Naive B cell (primary cell): ENCODE measurements at regions not wholly inside any gene's neighbourhood (a gene's known extent, or its start where the extent isn't known, plus 50 kb on each side); places are given as distances from the start of the nearest gene placed in this dataset.

Source experiments
- ATAC-seq, 2 donors: fragments of 150-1000 bp; cut with Tn5 transposase; 2 replicates each; pipeline ENCODE4 v1.10.0; 2021; ENCODE audit warnings: low read depth in 2 of 2, mild to moderate bottlenecking in 2 of 2, moderate library complexity in 2 of 2
- DNase-seq: peaks from one replicate; pipeline ENCODE4 v3.0.0; 2022
- H3K27ac Mint-ChIP-seq, 6 donors: one replicate each; pipeline ENCODE4 v1.8.0; 2020 to 2022; ENCODE audit warnings: mild to moderate bottlenecking in 6 of 6, mixed read lengths in 6 of 6, moderate library complexity in 5 of 6, inconsistent platforms in 2 of 6
- H3K27me3 Mint-ChIP-seq, 3 donors: one replicate each; pipeline ENCODE4 v1.8.0; 2021 to 2022; ENCODE audit warnings: mixed read lengths in 3 of 3, mild to moderate bottlenecking in 1 of 3
- H3K36me3 Mint-ChIP-seq, 2 donors: one replicate each; pipeline ENCODE4 v1.8.0; 2020 to 2022; ENCODE audit warnings: mixed read lengths in 2 of 2, inconsistent platforms in 1 of 2, mild to moderate bottlenecking in 1 of 2
- H3K4me1 Mint-ChIP-seq, 3 donors: one replicate each; pipeline ENCODE4 v1.8.0; 2020 to 2022; ENCODE audit warnings: mixed read lengths in 3 of 3, inconsistent platforms in 1 of 3, mild to moderate bottlenecking in 1 of 3, moderate library complexity in 1 of 3
- H3K4me3 Mint-ChIP-seq, 8 donors: one replicate each; pipeline ENCODE4 v1.8.0; 2020 to 2022; ENCODE audit warnings: mild to moderate bottlenecking in 8 of 8, mixed read lengths in 8 of 8, moderate library complexity in 8 of 8, inconsistent platforms in 2 of 8
- H3K9me3 Mint-ChIP-seq, 7 donors: one replicate each; pipeline ENCODE4 v1.8.0; 2020 to 2022; ENCODE audit warnings: mixed read lengths in 7 of 7, mild to moderate bottlenecking in 5 of 7, inconsistent platforms in 2 of 7, moderate library complexity in 1 of 7

DNA sequence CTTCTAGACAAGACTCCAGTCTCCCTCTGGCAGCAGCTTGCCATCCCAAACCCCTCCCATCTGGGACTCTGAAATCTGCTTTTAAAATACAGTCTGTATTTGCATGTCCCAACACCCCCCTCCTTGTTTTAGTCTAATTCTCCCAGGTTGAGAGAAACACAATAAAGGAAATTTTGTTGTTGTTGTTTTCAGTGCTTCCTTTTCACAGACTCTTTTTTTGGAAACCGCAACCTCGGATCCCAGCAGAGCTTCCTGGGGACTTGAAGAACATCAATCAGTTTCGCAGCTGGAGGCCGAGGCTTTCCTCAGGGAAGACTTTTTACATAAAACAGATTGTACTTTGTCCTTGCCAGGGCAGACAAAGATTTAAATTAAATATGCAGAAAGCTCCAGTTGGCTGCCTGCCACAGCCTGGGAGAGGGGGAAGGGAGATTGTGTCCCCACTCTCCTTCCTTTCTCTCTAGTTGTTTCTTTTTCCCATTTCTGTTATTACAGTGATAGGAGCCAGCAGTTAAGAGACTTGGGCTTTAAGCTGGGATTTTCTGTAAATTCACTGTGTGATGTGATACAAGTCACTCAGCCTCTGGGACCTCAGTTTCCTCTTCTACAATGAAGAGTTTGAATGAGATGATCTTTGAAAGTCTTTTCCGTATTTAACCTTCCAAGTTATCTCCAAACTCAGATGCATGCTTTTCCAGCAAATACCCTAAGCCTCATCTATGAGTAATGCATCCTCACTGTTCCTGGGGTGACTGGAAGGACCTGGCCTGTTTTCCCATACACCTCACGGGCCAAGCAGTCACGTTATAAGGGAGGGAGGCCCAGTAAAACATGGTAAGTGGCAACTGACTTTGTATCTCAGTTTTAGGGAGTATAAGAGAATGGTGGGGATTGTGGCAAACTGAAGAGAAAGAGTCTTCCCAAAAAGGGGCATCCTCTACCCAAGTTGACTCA, 192.3 kb downstream of the REEP3 start:
- Mint-ChIP-seq H3K4me1 (peaks cover 19 to 31% (median 24%) of the 10 kb centered on the region in 3 donors), H3K27me3 (no peaks in the 10 kb centered on the region), H3K9me3 (no peaks in the 10 kb centered on the region), H3K27ac (peak overlapping the region in 2 of 6 donors; percentile 22 to 56), H3K4me3 (no peak overlapping the region), H3K36me3 (no peaks in the 10 kb centered on the region)
- no peak for ATAC-seq
- DNase-seq = no peak

DNA sequence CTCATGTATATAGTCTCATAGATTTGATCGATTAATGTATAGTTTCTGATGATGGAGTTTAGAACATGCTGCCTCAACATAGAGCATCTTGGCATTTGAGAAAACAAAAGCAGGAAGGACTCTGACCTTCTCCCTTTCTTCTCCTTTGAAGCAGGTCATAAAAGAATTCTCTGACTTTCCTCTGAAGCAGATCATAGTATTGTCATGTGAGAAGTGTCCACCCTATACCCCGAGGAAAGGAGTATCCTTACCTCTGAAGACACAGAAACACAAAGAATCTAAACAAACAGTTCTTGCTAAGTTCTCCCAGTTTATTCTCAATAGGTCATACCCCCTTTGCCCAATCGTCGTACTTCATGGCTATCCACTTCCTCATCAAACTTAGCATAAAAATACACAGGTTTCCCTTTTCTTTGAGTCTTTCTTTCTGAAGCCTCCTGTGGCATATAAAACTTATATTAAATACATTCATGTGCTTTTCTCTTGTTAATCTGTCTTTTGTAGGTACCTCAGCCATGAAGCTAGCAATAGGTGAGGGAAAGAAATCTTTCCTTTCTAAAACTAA, 194.9 kb downstream of the REEP3 start:
- Mint-ChIP-seq H3K36me3 (no peaks in the 10 kb centered on the region), H3K27me3 (peaks cover 0 to 3% (median 0%) of the 10 kb centered on the region in 3 donors), H3K27ac (no peak overlapping the region), H3K9me3 (no peaks in the 10 kb centered on the region), H3K4me3 (no peak overlapping the region), H3K4me1 (peaks cover 10 to 20% (median 15%) of the 10 kb centered on the region in 3 donors)
- no peak for ATAC-seq
- no peak for DNase-seq

- DNase-seq = no peak
- Mint-ChIP-seq H3K4me3 (no peak overlapping the region), H3K36me3 (no peaks in the 10 kb centered on the region), H3K9me3 (no peaks in the 10 kb centered on the region), H3K4me1 (peaks cover 4 to 12% (median 6%) of the 10 kb centered on the region in 3 donors), H3K27ac (peak overlapping the region in 1 of 6 donors; percentile 56), H3K27me3 (peaks cover 4 to 7% (median 6%) of the 10 kb centered on the region in 3 donors)
- ATAC-seq = no peak
Measured at GRCh38 chr10:63717027-63717715, 196.0 kb downstream of the REEP3 start.

GRCh38 chr10:63718006-63718405, 196.8 kb downstream of the REEP3 start:
- no peaks in the 10 kb centered on the region for H3K9me3 Mint-ChIP-seq
- no peaks in the 10 kb centered on the region for H3K36me3 Mint-ChIP-seq
- peak overlapping the region in 2 of 6 donors; percentile 40 to 56 for H3K27ac Mint-ChIP-seq
- peaks cover 4 to 7% (median 6%) of the 10 kb centered on the region in 3 donors for H3K4me1 Mint-ChIP-seq
- peaks cover 6 to 9% (median 7%) of the 10 kb centered on the region in 3 donors for H3K27me3 Mint-ChIP-seq
- no peak for ATAC-seq
- no peak for DNase-seq
- peak overlapping the region in 1 of 8 donors; percentile 57 for H3K4me3 Mint-ChIP-seq

GRCh38 chr10:63718421-63718820, 197.2 kb downstream of the REEP3 start:
- Mint-ChIP-seq H3K9me3 (no peaks in the 10 kb centered on the region), H3K36me3 (no peaks in the 10 kb centered on the region), H3K4me3 (no peak overlapping the region), H3K27me3 (peaks cover 8 to 13% (median 9%) of the 10 kb centered on the region in 3 donors), H3K4me1 (peaks cover 3 to 6% (median 4%) of the 10 kb centered on the region in 3 donors), H3K27ac (peak overlapping the region in 1 of 6 donors; percentile 56)
- ATAC-seq (no peak), DNase-seq (no peak)

DNA sequence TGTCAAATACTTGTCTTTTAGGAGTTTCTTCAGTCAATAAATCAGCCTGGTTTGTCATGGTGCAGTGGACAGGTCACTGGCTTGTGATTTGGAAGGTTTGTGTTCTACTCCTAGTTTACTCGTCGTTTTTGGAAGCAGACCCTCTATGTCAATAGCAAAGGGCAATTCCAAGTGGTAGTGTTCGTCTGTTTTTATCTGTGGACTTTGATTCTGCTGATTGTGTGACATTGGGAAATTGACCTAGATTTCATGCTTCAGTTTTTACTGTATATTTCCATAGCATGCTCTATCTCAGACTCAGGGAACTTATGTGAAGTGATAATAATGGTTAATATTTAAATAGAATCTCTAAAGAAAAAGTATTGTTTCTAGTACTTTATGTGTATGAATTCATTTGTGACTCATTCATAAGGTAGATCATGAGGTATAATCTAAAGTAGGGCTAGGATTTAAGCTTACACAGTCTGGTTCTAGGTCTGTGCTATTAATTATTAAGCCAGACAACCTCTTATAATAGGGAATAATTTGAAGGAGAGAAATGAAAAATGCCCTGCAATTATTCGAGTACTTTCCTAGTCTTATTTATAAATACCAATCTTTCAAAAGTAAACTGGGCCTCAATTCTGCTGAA, 198.1 kb downstream of the REEP3 start:
- Mint-ChIP-seq H3K9me3 (no peaks in the 10 kb centered on the region), H3K27me3 (peaks cover 11 to 20% (median 13%) of the 10 kb centered on the region in 3 donors), H3K4me3 (no peak overlapping the region), H3K27ac (peak overlapping the region in 2 of 6 donors; percentile 34 to 49), H3K4me1 (peaks cover 3 to 6% (median 4%) of the 10 kb centered on the region in 3 donors), H3K36me3 (no peaks in the 10 kb centered on the region)
- DNase-seq = no peak
- no peak for ATAC-seq

DNA sequence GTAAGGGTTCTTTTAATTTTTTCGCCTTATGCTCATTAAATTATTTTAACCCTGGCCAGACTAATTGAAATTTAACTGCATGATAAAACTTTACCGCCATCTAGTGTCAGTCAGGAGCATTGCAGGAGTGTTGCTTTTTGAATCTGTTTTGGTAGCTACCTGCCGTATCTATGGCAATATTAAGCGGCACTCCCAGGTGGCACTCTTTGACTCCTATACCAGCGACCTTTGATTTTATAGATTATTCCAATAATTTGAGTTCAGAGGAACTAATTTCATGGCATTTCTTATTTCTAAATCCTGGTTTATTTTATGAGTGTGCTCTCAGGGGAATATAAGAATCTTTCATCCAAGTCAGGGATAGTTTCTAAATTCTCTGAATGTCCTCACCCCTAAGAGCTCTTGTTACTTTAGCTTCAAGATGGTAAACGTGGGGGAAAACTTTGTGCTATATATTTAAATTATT, 198.9 kb downstream of the REEP3 start:
- Mint-ChIP-seq H3K27me3 (peaks cover 13 to 28% (median 14%) of the 10 kb centered on the region in 3 donors), H3K27ac (peak overlapping the region in 2 of 6 donors; percentile 39 to 45), H3K36me3 (no peaks in the 10 kb centered on the region), H3K4me3 (no peak overlapping the region), H3K9me3 (peaks cover 0 to 2% (median 0%) of the 10 kb centered on the region in 7 donors), H3K4me1 (peaks cover 3 to 6% (median 4%) of the 10 kb centered on the region in 3 donors)
- peak; percentile 59 for DNase-seq
- peak; percentile 79 to 90 for ATAC-seq

DNA sequence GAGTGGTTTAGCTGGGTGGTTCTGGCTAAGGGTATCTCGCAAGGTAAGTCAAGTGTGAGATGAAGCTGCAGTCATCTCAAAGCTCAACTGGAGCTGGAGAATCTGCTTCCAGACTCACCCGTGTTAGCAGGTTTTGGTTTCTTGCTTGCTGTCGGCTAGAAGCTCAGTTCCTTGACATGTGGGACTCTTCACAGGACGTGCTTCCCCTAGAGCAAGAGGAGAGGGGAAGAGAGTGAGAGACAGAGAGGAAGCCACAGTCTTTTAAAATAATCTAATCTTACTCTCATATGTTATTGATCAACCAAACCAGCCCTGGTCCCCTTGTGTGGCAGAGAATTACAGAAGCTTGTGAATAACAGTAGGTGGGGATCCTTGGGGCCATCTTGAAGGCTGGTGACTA, 199.5 kb downstream of the REEP3 start:
- Mint-ChIP-seq H3K36me3 (no peaks in the 10 kb centered on the region), H3K4me3 (peak overlapping the region in 1 of 8 donors; percentile 16), H3K27ac (peak overlapping the region in 3 of 6 donors; percentile 5 to 66 (median 39)), H3K4me1 (peaks cover 3 to 6% (median 4%) of the 10 kb centered on the region in 3 donors), H3K27me3 (peaks cover 15 to 34% (median 19%) of the 10 kb centered on the region in 3 donors), H3K9me3 (peaks cover 0 to 5% (median 0%) of the 10 kb centered on the region in 7 donors)
- ATAC-seq = peak in 1 of 2 donors; percentile 20
- no peak for DNase-seq

DNA sequence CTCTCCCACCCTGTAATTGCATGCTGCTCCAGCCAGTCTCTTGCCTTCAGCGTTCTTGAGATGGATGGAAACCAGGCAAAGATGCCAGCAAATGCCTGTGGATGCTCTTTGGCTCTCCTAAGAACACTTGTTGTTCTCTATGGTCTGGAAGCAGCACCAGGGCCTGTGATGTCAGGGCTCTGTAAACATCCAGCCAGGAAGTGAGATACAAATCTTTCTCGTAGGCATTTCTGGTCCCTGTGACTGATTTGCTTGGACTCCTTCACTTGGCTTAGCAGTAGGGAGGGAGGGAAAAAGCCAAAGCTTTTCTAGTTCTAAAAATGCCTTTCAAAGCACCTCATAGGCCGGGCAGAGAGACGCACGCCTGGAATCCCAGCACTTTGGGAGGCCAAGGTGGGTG, 201.3 kb downstream of the REEP3 start:
- no peak overlapping the region for H3K4me3 Mint-ChIP-seq
- H3K4me1 Mint-ChIP-seq = peaks cover 0 to 3% (median 0%) of the 10 kb centered on the region in 3 donors
- peaks cover 31 to 52% (median 38%) of the 10 kb centered on the region in 3 donors for H3K27me3 Mint-ChIP-seq
- H3K9me3 Mint-ChIP-seq = peaks cover 0 to 5% (median 0%) of the 10 kb centered on the region in 7 donors
- H3K27ac Mint-ChIP-seq = peak overlapping the region in 1 of 6 donors; percentile 48
- DNase-seq = no peak
- no peak for ATAC-seq
- no peaks in the 10 kb centered on the region for H3K36me3 Mint-ChIP-seq

DNA sequence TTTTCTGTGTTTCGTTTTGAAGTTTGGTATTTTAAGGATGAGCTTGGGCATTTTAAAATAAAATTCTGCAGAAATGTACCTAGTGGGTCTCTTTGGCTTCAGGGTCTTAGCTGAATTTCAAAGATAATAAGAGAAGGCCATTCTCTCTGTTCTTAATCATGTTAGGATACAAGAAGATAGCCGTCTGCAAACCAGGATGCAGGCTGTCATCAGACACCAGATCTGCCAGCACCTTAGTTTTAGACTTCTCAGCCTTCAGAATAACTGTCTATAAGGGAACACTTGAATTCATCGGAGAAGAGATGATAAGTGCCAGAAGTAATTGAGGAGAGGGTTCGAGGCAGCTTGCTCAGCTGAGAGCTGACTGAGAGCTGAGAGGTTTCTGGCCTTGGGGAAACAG, 202.1 kb downstream of the REEP3 start:
- ATAC-seq = no peak
- peaks cover 38 to 60% (median 45%) of the 10 kb centered on the region in 3 donors for H3K27me3 Mint-ChIP-seq
- H3K4me1 Mint-ChIP-seq = peaks cover 0 to 3% (median 0%) of the 10 kb centered on the region in 3 donors
- H3K4me3 Mint-ChIP-seq = no peak overlapping the region
- peaks cover 0 to 5% (median 0%) of the 10 kb centered on the region in 7 donors for H3K9me3 Mint-ChIP-seq
- no peak for DNase-seq
- no peak overlapping the region for H3K27ac Mint-ChIP-seq
- H3K36me3 Mint-ChIP-seq = no peaks in the 10 kb centered on the region

- Mint-ChIP-seq H3K36me3 (no peaks in the 10 kb centered on the region), H3K9me3 (peaks cover 0 to 5% (median 0%) of the 10 kb centered on the region in 7 donors), H3K4me3 (no peak overlapping the region), H3K27ac (no peak overlapping the region), H3K27me3 (peaks cover 39 to 63% (median 49%) of the 10 kb centered on the region in 3 donors), H3K4me1 (peaks cover 0 to 3% (median 0%) of the 10 kb centered on the region in 3 donors)
- no peak for DNase-seq
- no peak for ATAC-seq
Measured at GRCh38 chr10:63723741-63724140, 202.5 kb downstream of the REEP3 start.

DNA sequence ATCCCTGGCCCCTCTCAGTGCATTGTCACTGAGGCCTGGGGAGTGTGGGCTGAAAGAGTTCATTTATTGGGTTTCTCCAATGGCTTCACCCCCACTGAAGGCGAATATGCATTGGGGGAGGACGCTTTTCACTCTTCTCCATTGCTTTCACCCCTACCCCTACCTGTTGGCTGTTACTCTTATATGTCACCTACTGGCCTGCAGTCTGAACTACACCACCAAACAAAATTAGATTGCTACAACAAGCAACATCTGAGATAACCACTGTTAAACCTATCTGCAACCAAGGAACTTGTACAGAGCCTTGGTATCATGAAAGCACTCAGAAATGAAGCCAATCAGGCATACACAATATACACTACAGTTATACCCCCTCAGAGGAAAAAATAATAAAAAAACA, 203.7 kb downstream of the REEP3 start:
- Mint-ChIP-seq H3K4me3 (no peak overlapping the region), H3K27ac (no peak overlapping the region), H3K4me1 (peaks cover 0 to 3% (median 0%) of the 10 kb centered on the region in 3 donors), H3K9me3 (peaks cover 0 to 5% (median 0%) of the 10 kb centered on the region in 7 donors), H3K36me3 (no peaks in the 10 kb centered on the region), H3K27me3 (peaks cover 39 to 63% (median 50%) of the 10 kb centered on the region in 3 donors)
- no peak for ATAC-seq
- no peak for DNase-seq
